GM19328 (cell line): ENCODE measurements at regions not wholly inside any gene's neighbourhood (a gene's known extent, or its start where the extent isn't known, plus 50 kb on each side); places are given as distances from the start of the nearest gene placed in this dataset.
"Not testable (repeated sequence)": the region's sequence is repeated elsewhere in the genome, so short reads cannot be mapped to it uniquely, and the experiment has no call there.

ENCODE experiments used
- ATAC-seq: cut with Tn5 transposase; IDR thresholded peaks from one replicate; pipeline ENCODE4 v1.9.1; 2021; ENCODE audit warnings: mild to moderate bottlenecking, moderate library complexity; ENCODE audit not compliant: unreplicated experiment

- ATAC-seq, result not testable (repeated sequence)
Measured at GRCh38 chr7:73176813-73177212, 91.0 kb upstream of the SPDYE9 start.

GRCh38 chr7:73175322-73175721 lies 89.5 kb upstream of the SPDYE9 start:
- ATAC-seq, result not testable (repeated sequence)

- not testable (repeated sequence) for ATAC-seq
Measured at GRCh38 chr7:73170902-73171301, 85.1 kb upstream of the SPDYE9 start.

DNA sequence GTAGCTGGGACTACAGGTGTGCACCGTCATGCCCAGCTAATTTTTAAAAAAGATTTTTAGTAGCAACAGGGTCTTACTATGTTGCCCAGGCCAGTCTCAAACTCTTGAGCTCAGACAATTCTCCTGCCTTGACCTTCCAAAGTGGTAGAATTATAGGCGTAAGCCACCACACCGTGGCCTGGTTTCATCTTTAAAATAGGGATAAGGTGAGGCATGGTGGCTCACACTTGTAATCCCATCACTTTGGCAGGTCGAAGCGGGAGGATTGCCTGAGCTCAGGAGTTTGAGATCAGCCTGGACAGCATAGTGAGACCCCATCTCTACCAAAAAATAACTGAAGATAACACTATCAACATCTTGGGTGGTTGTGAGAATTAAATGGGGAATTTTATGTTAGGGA lies 84.6 kb upstream of the SPDYE9 start:
- not testable (repeated sequence) for ATAC-seq

DNA sequence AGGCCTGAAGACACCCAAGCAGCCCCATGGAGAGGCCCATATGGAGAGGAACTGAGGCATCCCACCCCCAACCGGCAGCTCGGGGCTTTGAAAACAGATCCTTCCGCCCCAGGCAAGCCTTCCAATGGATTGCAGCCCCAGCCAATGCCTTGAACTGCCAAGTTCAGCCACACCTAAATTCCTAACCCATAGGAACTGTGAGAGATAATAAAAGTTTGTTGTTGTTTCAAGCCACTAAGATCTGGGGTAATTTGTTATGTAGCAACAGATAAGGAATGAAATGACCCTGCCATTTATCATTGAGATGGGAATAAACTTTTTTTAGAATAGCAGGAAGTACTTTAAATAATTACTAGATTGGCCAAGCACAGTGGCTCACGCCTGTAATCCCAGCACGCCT lies 80.3 kb upstream of the SPDYE9 start:
- ATAC-seq, result not testable (repeated sequence)

DNA sequence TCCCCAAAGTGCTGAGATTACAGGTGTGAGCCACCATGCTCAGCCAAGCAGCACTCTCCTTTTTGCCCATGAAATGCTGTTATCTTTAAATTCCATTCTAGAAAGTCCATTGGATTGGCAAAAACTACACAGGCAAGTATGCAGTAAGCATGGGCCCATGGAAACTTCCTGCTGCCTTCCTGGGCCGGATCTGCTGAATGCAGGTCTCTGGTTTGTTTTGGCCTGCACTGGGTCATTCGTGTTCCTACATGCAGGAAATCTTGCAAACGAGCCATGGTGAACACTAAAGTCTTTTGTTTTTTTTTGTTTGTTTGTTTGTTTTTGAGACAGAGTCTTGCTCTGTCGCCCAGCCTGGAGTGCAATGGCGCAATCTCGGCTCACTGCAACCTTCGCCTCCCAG lies 76.8 kb upstream of the SPDYE9 start:
- not testable (repeated sequence) for ATAC-seq

- ATAC-seq, result not testable (repeated sequence)
Measured at GRCh38 chr7:73161727-73162126, 75.9 kb upstream of the SPDYE9 start.

- not testable (repeated sequence) for ATAC-seq
Measured at GRCh38 chr7:73157169-73157661, 71.4 kb upstream of the SPDYE9 start.

- not testable (repeated sequence) for ATAC-seq
Measured at GRCh38 chr7:73156510-73157168, 70.8 kb upstream of the SPDYE9 start.

- ATAC-seq, result peak; percentile 92
Measured at GRCh38 chr7:73154586-73155038, 68.8 kb upstream of the SPDYE9 start.

GRCh38 chr7:73153921-73154585 lies 68.2 kb upstream of the SPDYE9 start:
- not testable (repeated sequence) for ATAC-seq

DNA sequence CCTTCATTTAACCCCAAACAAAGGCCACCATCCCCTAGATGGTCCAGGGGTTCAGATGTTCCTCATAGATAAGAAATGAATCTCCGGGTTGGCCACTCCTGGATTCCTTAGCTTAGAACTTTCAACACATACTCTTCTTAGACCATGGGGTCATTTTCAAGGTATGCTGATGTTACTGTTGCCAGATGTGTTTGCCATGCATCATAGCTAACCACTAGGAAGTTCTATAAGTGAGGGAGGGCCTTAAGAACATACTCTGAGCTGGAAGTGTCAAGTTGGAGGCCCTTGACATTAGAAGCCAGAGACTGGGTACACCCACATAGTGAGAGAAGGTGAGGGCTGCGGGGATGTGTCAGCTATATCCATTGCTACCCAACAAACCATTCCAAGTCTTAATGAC lies 62.7 kb upstream of the SPDYE9 start:
- ATAC-seq, result not testable (repeated sequence)

DNA sequence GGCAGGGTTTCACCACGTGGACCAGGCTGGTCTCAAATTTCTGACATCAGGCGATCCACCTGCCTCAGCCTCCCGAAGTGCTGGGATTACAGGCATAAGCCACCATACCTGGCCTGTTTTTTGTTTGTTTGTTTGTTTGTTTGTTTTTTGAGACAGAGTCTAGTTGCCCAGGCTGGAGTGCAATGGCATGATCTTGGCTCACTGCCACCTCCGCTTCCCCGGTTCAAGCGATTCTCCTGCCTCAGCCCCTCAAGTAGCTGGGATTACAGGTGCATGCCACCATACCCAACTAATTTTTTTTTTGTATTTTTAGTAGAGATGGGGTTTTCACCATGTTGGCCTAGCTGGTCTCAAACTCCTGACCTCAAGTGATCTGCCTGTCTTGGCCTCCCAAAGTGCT lies 61.8 kb upstream of the SPDYE9 start:
- ATAC-seq, result not testable (repeated sequence)

- ATAC-seq, result not testable (repeated sequence)
Measured at GRCh38 chr7:73143993-73144392, 58.2 kb upstream of the SPDYE9 start.

DNA sequence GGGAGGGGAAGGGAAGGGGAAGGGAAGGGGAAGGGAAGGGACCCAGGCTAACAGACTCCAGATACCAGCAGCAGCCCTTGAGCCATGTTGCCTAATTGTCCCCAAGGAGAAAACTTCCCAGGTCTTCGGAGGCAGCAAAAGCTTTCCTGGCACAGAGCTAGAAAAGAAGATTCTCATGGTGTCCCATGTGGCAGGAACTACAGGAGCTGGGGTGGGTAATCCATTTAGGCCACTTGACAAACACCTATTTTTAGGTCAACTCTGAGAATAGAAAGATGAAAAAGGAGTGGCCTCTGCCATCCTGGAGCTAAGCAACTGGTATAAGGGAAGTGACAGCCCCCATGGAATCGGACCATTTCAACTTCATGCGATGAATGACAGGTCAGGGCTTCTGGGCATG lies 52.1 kb upstream of the SPDYE9 start:
- ATAC-seq, result not testable (repeated sequence)
